RWPE2 (cell line): ENCODE measurements at regions not wholly inside any gene's neighbourhood (a gene's known extent, or its start where the extent isn't known, plus 50 kb on each side); places are given as distances from the start of the nearest gene placed in this dataset.
"Not testable (repeated sequence)": the region's sequence is repeated elsewhere in the genome, so short reads cannot be mapped to it uniquely, and the experiment has no call there.

Source experiments
- ATAC-seq: fragments of 200-7000 bp; cut with Tn5 transposase; 3 replicates; pipeline ENCODE4 v1.9.1; 2021; ENCODE audit warnings: low read depth
- DNase-seq: peaks from one replicate; pipeline ENCODE4 v3.0.0-alpha.2; 2020; ENCODE audit warnings: low spot score
- H3K27ac ChIP-seq: fragments of 450-650 bp; 2 replicates; pipeline ENCODE4 v1.5.1; 2017; ENCODE audit warnings: mild to moderate bottlenecking; ENCODE audit not compliant: poor library complexity, severe bottlenecking
- H3K27me3 ChIP-seq: fragments of 250-450 bp; sonication (Bioruptor Pico); 2 replicates; pipeline ENCODE4 v1.5.1; 2021; ENCODE audit warnings: mild to moderate bottlenecking, moderate library complexity; ENCODE audit not compliant: insufficient read depth, poor library complexity, severe bottlenecking
- H3K36me3 ChIP-seq: fragments of 250-450 bp; sonication (Bioruptor Pico); 2 replicates; pipeline ENCODE4 v1.5.1; 2020; ENCODE audit warnings: low read depth, mild to moderate bottlenecking, moderate library complexity
- H3K4me1 ChIP-seq: fragments of 250-450 bp; sonication (Bioruptor Pico); 2 replicates; pipeline ENCODE4 v1.5.1; 2021; ENCODE audit warnings: mild to moderate bottlenecking, moderate library complexity; ENCODE audit not compliant: insufficient read depth, poor library complexity, severe bottlenecking
- H3K4me3 ChIP-seq: fragments of 250-450 bp; sonication (Bioruptor Pico); 2 replicates; pipeline ENCODE4 v1.5.1; 2021; ENCODE audit warnings: mild to moderate bottlenecking, moderate library complexity; ENCODE audit not compliant: severe bottlenecking
- H3K9me3 ChIP-seq: fragments of 250-450 bp; sonication (Bioruptor Pico); 2 replicates; pipeline ENCODE4 v1.5.1; 2021; ENCODE audit warnings: mild to moderate bottlenecking, moderate library complexity; ENCODE audit not compliant: severe bottlenecking
- CTCF ChIP-seq: fragments of 450-650 bp; IDR thresholded peaks from one replicate; pipeline ENCODE4 v1.5.1; 2017; ENCODE audit warnings: mild to moderate bottlenecking, moderate library complexity; ENCODE audit not compliant: poor library complexity, severe bottlenecking

- no peak for ATAC-seq
Observed at GRCh38 chr20:12575352-12576095, 433.2 kb upstream of the SPTLC3 start.

GRCh38 chr20:12577213-12577612, 431.6 kb upstream of the SPTLC3 start:
- no peak for TF ChIP-seq CTCF
- H3K27ac ChIP-seq, result no peak overlapping the region
- no peaks in the 10 kb centered on the region for H3K4me1 ChIP-seq
- ATAC-seq, result no peak
- H3K4me3 ChIP-seq, result no peak overlapping the region
- H3K27me3 ChIP-seq, result no peaks in the 10 kb centered on the region
- H3K9me3 ChIP-seq, result no peaks in the 10 kb centered on the region
- DNase-seq, result no peak
- no peaks in the 10 kb centered on the region for H3K36me3 ChIP-seq

More at GRCh38 chr20:12575352-12576095, 433.2 kb upstream of the SPTLC3 start:
- Histone ChIP-seq H3K27ac (no peak overlapping the region), H3K36me3 (no peaks in the 10 kb centered on the region), H3K4me1 (no peaks in the 10 kb centered on the region), H3K9me3 (no peaks in the 10 kb centered on the region), H3K27me3 (no peaks in the 10 kb centered on the region), H3K4me3 (no peak overlapping the region)
- no peak for DNase-seq
- TF ChIP-seq CTCF, result no peak

GRCh38 chr20:12581644-12582289, 427.0 kb upstream of the SPTLC3 start:
- Histone ChIP-seq H3K27me3 (no peaks in the 10 kb centered on the region), H3K27ac (no peak overlapping the region), H3K4me1 (no peaks in the 10 kb centered on the region), H3K36me3 (no peaks in the 10 kb centered on the region), H3K4me3 (no peak overlapping the region), H3K9me3 (no peaks in the 10 kb centered on the region)
- DNase-seq (no peak), ATAC-seq (no peak)
- TF ChIP-seq CTCF, result no peak

- H3K27me3 ChIP-seq, H3K4me3 ChIP-seq, H3K4me1 ChIP-seq, H3K36me3 ChIP-seq, H3K27ac ChIP-seq, ATAC-seq, DNase-seq, H3K9me3 ChIP-seq: not testable (repeated sequence)
Observed at GRCh38 chr20:12582710-12583109, 426.1 kb upstream of the SPTLC3 start.

GRCh38 chr20:12591949-12592470, 416.8 kb upstream of the SPTLC3 start:
- no peak overlapping the region for H3K4me3 ChIP-seq
- ATAC-seq (no peak), DNase-seq (no peak)
- no peaks in the 10 kb centered on the region for H3K4me1 ChIP-seq
- H3K9me3 ChIP-seq, result no peaks in the 10 kb centered on the region
- H3K36me3 ChIP-seq, result no peaks in the 10 kb centered on the region
- H3K27ac ChIP-seq, result no peak overlapping the region
- no peak for TF ChIP-seq CTCF
- H3K27me3 ChIP-seq, result no peaks in the 10 kb centered on the region
